ENCODE measurements at regions not wholly inside any gene's neighbourhood (a gene's known extent, or its start where the extent isn't known, plus 50 kb on each side); places are given as distances from the start of the nearest gene placed in this dataset.

DNA sequence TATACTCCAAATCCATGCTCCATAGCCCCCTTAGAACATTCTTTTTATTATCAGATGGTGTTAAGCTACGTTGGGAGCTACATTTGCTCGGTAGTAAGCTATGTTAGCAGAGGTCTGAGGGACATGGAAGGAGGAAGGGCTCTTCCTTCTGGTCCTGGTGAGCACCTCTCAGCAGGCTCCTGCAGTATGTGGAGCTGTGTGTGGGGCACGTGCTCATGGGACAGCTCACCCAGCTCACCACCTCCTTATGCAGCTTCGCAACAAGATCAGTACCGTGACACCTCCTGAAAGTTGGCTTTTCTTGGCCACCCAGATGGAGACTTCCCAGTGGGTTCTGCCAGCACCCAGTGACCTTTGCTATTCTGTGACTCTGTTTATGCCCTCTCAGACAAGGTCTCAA lies 400.5 kb upstream of the SLC10A2 start (continued):
- TF ChIP-seq, protein P1, sequence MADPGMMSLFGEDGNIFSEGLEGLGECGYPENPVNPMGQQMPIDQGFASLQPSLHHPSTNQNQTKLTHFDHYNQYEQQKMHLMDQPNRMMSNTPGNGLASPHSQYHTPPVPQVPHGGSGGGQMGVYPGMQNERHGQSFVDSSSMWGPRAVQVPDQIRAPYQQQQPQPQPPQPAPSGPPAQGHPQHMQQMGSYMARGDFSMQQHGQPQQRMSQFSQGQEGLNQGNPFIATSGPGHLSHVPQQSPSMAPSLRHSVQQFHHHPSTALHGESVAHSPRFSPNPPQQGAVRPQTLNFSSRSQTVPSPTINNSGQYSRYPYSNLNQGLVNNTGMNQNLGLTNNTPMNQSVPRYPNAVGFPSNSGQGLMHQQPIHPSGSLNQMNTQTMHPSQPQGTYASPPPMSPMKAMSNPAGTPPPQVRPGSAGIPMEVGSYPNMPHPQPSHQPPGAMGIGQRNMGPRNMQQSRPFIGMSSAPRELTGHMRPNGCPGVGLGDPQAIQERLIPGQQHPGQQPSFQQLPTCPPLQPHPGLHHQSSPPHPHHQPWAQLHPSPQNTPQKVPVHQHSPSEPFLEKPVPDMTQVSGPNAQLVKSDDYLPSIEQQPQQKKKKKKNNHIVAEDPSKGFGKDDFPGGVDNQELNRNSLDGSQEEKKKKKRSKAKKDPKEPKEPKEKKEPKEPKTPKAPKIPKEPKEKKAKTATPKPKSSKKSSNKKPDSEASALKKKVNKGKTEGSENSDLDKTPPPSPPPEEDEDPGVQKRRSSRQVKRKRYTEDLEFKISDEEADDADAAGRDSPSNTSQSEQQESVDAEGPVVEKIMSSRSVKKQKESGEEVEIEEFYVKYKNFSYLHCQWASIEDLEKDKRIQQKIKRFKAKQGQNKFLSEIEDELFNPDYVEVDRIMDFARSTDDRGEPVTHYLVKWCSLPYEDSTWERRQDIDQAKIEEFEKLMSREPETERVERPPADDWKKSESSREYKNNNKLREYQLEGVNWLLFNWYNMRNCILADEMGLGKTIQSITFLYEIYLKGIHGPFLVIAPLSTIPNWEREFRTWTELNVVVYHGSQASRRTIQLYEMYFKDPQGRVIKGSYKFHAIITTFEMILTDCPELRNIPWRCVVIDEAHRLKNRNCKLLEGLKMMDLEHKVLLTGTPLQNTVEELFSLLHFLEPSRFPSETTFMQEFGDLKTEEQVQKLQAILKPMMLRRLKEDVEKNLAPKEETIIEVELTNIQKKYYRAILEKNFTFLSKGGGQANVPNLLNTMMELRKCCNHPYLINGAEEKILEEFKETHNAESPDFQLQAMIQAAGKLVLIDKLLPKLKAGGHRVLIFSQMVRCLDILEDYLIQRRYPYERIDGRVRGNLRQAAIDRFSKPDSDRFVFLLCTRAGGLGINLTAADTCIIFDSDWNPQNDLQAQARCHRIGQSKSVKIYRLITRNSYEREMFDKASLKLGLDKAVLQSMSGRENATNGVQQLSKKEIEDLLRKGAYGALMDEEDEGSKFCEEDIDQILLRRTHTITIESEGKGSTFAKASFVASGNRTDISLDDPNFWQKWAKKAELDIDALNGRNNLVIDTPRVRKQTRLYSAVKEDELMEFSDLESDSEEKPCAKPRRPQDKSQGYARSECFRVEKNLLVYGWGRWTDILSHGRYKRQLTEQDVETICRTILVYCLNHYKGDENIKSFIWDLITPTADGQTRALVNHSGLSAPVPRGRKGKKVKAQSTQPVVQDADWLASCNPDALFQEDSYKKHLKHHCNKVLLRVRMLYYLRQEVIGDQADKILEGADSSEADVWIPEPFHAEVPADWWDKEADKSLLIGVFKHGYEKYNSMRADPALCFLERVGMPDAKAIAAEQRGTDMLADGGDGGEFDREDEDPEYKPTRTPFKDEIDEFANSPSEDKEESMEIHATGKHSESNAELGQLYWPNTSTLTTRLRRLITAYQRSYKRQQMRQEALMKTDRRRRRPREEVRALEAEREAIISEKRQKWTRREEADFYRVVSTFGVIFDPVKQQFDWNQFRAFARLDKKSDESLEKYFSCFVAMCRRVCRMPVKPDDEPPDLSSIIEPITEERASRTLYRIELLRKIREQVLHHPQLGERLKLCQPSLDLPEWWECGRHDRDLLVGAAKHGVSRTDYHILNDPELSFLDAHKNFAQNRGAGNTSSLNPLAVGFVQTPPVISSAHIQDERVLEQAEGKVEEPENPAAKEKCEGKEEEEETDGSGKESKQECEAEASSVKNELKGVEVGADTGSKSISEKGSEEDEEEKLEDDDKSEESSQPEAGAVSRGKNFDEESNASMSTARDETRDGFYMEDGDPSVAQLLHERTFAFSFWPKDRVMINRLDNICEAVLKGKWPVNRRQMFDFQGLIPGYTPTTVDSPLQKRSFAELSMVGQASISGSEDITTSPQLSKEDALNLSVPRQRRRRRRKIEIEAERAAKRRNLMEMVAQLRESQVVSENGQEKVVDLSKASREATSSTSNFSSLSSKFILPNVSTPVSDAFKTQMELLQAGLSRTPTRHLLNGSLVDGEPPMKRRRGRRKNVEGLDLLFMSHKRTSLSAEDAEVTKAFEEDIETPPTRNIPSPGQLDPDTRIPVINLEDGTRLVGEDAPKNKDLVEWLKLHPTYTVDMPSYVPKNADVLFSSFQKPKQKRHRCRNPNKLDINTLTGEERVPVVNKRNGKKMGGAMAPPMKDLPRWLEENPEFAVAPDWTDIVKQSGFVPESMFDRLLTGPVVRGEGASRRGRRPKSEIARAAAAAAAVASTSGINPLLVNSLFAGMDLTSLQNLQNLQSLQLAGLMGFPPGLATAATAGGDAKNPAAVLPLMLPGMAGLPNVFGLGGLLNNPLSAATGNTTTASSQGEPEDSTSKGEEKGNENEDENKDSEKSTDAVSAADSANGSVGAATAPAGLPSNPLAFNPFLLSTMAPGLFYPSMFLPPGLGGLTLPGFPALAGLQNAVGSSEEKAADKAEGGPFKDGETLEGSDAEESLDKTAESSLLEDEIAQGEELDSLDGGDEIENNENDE (IDR thresholded peaks at IDR 0.05; ENCODE audit: insufficient replicate concordance, low read length), result no peak
- no peak for TF ChIP-seq YY1 (IDR thresholded peaks at IDR 0.05; ENCODE audit: low read depth, low read length)
